Limb (tissue), 2 donors: ENCODE measurements at regions not wholly inside any gene's neighbourhood (a gene's known extent, or its start where the extent isn't known, plus 50 kb on each side); places are given as distances from the start of the nearest gene placed in this dataset.
"Not testable (repeated sequence)": the region's sequence is repeated elsewhere in the genome, so short reads cannot be mapped to it uniquely, and the experiment has no call there.

Experiments used
- DNase-seq, 2 donors: peaks; one replicate each; pipeline ENCODE4 v3.0.0-alpha.2; 2016; ENCODE audit errors: extremely low spot score in 2 of 2

DNA sequence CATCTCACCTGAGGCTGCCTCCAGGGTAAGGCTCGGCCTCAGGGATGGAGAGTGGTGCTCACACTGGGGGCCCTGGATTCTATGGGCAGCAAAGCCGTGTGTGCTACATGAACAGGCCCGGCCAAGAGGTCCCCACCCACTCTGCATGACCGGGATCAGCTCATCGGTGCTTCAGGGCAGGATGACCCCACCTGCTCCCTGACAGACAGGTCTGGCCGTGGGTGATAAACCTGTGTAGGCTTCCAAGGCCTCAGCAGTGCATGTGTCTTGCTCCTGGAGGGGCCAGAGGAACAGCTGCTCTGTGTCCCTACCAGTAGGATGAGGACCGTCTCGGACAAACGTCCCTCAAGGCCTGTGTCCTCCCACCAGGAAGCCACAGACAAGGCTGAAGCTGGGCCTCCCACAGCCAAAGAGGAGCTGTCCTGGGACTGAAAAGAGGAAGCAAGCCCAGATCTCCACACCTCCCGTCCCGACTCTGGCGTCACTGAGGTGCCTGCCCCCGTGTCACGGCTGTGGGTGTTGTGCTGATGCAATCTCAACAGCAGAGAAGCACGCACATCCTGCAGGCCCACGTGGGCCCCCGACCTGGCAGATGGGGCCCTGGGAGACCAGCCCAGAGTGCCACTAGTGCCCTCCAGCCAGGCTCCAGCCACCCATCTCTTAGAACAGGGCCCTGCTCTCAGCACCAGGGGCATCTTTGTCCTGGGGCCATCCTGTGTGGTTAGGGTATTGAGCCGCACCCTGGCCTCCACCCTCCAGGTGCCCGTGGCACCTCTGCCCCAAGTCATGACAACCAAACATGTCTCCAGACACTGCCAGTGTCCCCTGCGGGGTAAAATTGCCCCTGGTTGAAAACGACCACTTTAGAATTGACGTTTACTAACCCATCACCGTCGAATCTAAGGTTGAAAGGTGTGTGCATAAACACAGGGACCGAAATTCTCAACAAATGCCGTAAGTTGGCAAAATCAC, 5455.9 kb upstream of the TPTE start:
- DNase-seq, result not testable (repeated sequence)

GRCh38 chr21:5066682-5067251, 5454.6 kb upstream of the TPTE start:
- not testable (repeated sequence) for DNase-seq

GRCh38 chr21:5067326-5068048, 5453.9 kb upstream of the TPTE start:
- DNase-seq, result not testable (repeated sequence)

DNA sequence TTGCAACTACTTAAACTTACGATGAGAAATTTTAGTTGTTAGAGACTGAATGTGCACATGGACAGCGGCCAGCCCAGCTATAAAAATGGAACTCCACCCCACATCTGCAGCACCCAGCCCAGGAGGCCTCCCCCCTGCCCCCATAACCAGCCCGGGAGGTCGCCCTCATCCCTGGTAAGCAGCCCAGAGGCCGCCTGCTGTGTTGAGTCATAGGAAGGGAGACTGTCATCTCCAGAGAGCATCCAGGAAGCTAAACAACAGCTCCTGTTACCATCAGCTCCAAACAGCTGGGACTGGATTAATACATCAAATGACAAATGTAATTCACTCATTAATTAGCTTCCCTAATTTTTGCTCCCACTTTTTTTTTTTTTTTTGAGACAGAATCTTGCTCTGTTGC, 5452.7 kb upstream of the TPTE start:
- not testable (repeated sequence) for DNase-seq

DNA sequence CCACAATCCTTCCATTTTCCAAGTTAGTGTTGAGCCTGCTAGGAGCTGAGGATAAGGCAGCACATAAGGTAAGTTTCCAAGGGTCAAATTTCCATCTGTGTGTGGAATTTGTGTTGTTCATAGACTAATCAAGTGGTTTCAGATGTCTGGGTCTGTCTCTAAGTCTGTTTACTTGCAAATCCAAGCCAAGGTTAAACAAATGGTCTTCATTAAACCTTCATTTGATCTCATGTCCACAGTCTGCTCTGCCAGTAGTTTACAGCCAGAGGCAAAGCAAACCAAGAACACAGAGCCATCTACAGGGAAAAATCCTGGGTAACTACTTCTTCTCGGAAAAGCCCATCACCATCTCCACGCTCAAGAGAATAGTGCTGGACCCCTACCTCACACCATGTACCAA, 5450.2 kb upstream of the TPTE start:
- DNase-seq, result not testable (repeated sequence)

DNA sequence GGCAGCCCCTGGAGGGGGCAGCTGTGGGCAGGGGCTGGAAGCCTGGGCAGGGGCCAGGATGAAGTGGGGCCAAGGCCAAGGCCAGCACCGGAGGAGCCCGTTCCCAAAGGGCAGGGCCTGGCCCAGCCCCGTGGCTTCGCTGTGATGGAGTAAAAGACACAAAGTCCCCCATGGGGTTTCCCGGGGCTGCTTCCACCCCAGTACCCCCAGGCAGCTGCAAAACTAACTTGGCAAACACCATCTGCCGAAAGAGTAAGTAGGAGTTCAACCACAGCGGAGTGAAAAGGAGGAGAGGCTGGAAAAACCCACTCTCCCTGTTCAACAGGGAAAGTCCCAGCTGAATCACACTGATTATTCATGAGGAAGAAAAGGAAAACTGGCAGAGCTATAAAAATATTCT, 5444.5 kb upstream of the TPTE start:
- not testable (repeated sequence) for DNase-seq

GRCh38 chr21:5079361-5079760, 5442.0 kb upstream of the TPTE start:
- not testable (repeated sequence) for DNase-seq

DNA sequence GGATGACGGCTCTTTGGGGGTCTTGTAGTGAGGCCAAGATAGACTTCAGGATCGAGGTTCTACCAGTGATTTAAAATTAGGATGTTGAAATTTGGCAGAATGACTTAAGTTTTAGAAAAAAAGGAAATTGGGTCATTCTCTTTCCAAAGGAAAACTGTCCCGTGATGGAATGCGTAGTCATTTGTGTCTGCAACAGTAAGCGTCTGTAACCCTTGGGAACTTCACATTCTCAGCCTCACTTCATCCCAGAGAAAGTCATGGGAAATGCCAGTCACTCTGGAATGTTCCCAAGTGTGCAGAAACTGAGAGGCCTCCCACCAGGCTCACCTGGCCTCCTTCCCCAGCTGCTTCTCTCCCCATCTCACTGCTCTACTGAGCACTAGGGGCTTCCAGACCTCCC, 5441.4 kb upstream of the TPTE start:
- not testable (repeated sequence) for DNase-seq

GRCh38 chr21:5084246-5084645, 5437.1 kb upstream of the TPTE start:
- not testable (repeated sequence) for DNase-seq

- not testable (repeated sequence) for DNase-seq
Measured at GRCh38 chr21:5085456-5085855, 5435.9 kb upstream of the TPTE start.

DNA sequence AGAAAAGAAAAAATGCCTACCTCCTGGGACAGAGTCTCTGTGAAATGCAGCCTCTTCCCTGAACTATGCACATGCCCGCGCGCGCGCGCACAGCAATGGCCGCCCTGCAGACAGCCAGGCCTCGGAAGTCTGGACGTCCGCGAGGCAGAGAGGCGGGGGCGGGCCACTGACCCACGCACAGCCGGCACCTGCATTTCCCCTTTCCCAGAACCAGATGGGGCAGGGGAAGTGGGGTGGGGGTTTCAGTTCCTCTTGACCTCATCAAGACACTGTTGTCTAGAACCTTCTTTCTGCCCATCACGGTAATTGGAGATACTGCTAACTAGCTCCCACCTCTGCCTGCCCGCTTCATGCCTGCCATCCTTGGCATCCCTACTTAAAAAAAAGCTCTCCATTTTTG, 5435.0 kb upstream of the TPTE start:
- DNase-seq, result not testable (repeated sequence)

DNA sequence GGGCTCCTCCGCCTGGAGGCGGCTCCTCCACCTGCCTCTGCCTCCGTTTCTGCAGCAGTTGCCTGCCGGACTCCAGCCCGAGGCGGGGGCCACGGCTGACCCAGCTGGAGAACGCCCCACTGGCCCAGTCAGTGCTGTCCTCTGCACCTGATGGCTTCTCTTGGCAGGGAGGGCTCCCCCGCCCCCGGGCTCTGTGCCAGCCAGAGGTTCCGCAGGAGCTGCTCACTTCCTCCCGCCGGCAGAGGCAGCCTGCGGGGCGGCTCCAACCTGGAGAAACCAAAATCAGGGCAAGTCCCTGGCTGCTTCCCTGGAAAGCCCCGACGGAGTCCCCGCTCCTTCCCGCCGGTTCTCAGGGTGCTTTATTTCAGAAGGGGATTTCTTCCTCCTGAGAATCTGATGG, 5432.6 kb upstream of the TPTE start:
- not testable (repeated sequence) for DNase-seq

- not testable (repeated sequence) for DNase-seq
Measured at GRCh38 chr21:5089399-5090089, 5431.8 kb upstream of the TPTE start.

GRCh38 chr21:5090132-5091079, 5431.0 kb upstream of the TPTE start:
- DNase-seq, result not testable (repeated sequence)

DNA sequence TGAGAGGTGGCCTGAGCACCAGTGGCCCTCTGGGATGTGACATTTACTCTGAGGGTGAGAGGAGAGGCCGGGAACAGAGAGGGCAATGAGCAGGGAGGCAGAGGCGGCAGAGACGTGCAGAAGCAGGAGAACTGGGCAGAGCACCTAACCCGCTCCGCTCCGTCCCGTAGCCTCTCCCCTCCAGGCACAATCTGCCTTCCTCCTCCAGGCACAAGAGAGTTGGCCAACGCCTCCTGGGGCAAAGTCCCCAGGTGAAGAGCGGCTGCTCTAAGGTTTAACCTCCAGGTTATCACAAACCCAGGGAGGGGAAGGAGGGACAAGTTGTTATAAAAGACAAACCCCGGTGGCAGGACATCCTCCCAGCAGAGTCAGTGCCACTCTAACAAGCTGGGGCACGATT, 5430.1 kb upstream of the TPTE start:
- DNase-seq, result not testable (repeated sequence)

DNA sequence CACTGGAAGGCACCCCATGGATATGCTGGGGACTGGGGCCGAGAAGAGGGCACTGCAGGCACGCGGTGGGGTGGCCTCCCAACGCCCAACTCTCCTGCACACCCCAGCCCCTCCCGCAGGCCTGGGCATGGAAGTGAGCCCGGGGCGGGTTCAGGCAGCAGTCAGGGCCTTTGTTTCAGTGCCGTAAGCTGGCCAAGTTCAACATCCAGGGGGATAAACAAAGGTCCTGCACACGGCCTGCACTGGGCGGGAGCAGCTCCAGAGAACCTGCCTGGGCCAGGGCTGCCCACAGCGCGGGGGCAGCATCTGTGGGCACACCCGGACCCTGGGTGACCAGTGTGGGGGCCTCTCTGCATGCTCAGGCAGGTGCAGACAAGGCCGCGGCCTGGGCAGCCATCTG, 5425.8 kb upstream of the TPTE start:
- DNase-seq, result not testable (repeated sequence)

DNA sequence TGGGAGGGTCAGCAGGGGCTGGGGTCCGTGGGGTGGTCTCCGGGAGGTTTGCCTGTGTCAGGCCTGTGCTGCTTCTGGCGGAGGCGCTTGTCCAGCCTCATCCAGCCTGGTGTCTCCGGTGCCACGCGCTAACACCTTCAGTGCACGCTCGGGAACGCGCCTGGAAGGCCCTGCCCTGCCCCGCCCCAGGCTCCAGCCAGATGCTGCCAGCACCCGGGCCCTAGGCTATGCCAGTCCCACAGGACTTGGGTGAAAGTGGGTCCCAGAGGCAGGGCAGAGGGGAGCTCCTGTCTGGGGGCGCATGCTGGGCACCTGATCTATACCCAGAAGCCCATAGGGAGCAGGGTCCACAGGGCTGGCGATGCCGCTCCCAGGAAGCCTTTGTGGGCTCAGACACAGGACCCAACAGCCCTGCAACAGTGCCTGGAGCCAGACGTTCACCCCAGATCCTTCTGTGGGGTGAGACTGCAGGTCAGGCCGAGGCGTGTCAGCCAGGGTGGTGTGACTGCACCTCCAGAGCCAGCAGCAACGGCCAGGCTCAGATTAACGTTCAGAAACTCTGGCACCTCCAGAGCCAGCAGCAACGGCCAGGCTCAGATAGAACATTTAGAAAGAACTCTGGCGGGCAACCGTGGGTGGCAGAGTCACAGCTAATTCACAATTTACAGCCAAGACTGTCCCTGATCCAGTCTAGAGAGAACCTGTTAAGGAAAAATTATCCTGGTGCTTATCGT, 5423.2 kb upstream of the TPTE start:
- DNase-seq, result not testable (repeated sequence)

GRCh38 chr21:5100604-5101174, 5420.7 kb upstream of the TPTE start:
- not testable (repeated sequence) for DNase-seq

GRCh38 chr21:5101749-5102148, 5419.6 kb upstream of the TPTE start:
- DNase-seq, result not testable (repeated sequence)
